C4-2B (cell line): ENCODE measurements at regions not wholly inside any gene's neighbourhood (a gene's known extent, or its start where the extent isn't known, plus 50 kb on each side); places are given as distances from the start of the nearest gene placed in this dataset.

Experiments
- H3K27ac ChIP-seq: fragments of 450-650 bp; 2 replicates; pipeline ENCODE4 v1.5.1; 2017
- CTCF ChIP-seq: fragments of 450-650 bp; conservative IDR thresholded peaks from 2 replicates; pipeline ENCODE4 v1.5.1; 2017; ENCODE audit warnings: mild to moderate bottlenecking
- ZFX ChIP-seq: fragments of 450-650 bp; IDR thresholded peaks from 2 replicates; pipeline ENCODE4 v1.6.1; 2017

- H3K27ac ChIP-seq = no peak overlapping the region
- TF ChIP-seq ZFX (no peak), CTCF (no peak)
These were observed 55.5 kb downstream of the DRD1 start for GRCh38 chr5:175388531-175388930.

GRCh38 chr5:175387144-175387543, 56.8 kb downstream of the DRD1 start:
- no peak for TF ChIP-seq CTCF
- no peak for TF ChIP-seq ZFX
- no peak overlapping the region for H3K27ac ChIP-seq

- H3K27ac ChIP-seq = no peak overlapping the region
- TF ChIP-seq CTCF = no peak
- no peak for TF ChIP-seq ZFX
These were observed 57.5 kb downstream of the DRD1 start for GRCh38 chr5:175386526-175386925.

GRCh38 chr5:175385691-175386362, 58.2 kb downstream of the DRD1 start:
- H3K27ac ChIP-seq = no peak overlapping the region
- TF ChIP-seq CTCF (no peak), ZFX (no peak)

GRCh38 chr5:175384724-175385552, 59.0 kb downstream of the DRD1 start:
- H3K27ac ChIP-seq = no peak overlapping the region
- TF ChIP-seq CTCF (no peak), ZFX (no peak)

- H3K27ac ChIP-seq = no peak overlapping the region
- TF ChIP-seq ZFX (no peak), CTCF (no peak)
These were observed 60.6 kb downstream of the DRD1 start for GRCh38 chr5:175383350-175383749.

- no peak overlapping the region for H3K27ac ChIP-seq
- TF ChIP-seq CTCF (no peak), ZFX (no peak)
These were observed 61.8 kb downstream of the DRD1 start for GRCh38 chr5:175382171-175382570.
